ENCODE measurements at regions not wholly inside any gene's neighbourhood (a gene's known extent, or its start where the extent isn't known, plus 50 kb on each side); places are given as distances from the start of the nearest gene placed in this dataset.
"Not testable (repeated sequence)": the region's sequence is repeated elsewhere in the genome, so short reads cannot be mapped to it uniquely, and the experiment has no call there.

- DNase-seq (ENCODE audit: missing footprints): not testable (repeated sequence)
These were observed 142.1 kb upstream of the EEF2KMT start for GRCh38 chr16:5239472-5240277.

DNA sequence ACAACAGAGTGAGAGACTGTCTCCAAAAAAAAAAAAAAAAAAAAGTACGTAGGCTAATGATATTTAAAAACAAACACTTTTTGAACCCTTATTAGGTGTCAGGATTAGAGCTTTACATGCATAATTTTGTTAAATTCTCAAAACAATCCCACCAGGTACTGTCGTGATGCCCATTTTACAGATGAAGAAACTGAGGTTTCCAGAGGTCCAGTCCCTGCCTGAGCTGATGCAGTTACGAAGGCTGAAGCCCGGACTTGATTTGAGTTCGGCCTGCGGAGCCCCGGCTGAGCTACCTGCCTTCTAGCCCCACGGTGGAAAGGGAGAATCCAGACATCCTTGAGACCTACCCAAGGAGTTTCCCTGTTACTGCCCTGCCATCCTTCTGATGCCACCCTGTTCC, 137.5 kb upstream of the EEF2KMT start:
- ATAC-seq: no peak
- no peak for DNase-seq (ENCODE audit: missing footprints)
- intact Hi-C loops (cut with DNase I): loop anchor here (10.0 kb wide), 1 partner anchor 1410 kb away; no protein-coding TSS in a partner anchor

More at GRCh38 chr16:5239472-5240277, 142.1 kb upstream of the EEF2KMT start:
- intact Hi-C loops (cut with DNase I): loop anchor here (10.0 kb wide), 1 partner anchor 1405 kb away; no protein-coding TSS in a partner anchor
- not testable (repeated sequence) for ATAC-seq

- ATAC-seq (no peak), DNase-seq (ENCODE audit: missing footprints) (no peak)
- intact Hi-C loops (cut with DNase I): loop anchor here (10.0 kb wide), 1 partner anchor 1410 kb away; no protein-coding TSS in a partner anchor
These were observed 136.9 kb upstream of the EEF2KMT start for GRCh38 chr16:5234295-5235050.

- no peak for DNase-seq (ENCODE audit: missing footprints)
- intact Hi-C loops (cut with DNase I): loop anchor here (10.0 kb wide), 1 partner anchor 1413 kb away; no protein-coding TSS in a partner anchor
- ATAC-seq: no peak
These were observed 133.7 kb upstream of the EEF2KMT start for GRCh38 chr16:5231246-5231759.

DNA sequence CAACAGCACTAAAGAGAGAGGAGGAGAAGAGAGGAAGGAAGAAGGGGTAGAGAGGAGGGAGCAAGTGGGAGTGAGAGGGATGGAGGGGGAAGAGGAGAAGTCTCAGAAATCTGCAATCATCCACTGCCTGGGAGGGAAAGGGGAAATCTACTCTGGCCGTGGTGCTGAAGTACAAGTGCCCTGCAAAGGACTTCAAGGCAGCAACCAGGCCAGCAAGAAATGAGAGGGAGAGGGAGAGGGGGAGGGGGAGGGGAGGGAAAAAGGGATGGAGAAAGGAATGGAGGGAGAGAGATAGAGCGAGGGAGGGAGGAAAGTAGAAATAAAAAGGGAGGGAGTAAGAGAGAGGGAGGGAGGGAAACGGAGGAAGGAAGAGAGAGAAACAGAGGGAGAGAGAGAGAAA, 130.8 kb upstream of the EEF2KMT start:
- ATAC-seq: no peak
- DNase-seq (ENCODE audit: missing footprints): no peak
- intact Hi-C loops (cut with DNase I): no loop called here

DNA sequence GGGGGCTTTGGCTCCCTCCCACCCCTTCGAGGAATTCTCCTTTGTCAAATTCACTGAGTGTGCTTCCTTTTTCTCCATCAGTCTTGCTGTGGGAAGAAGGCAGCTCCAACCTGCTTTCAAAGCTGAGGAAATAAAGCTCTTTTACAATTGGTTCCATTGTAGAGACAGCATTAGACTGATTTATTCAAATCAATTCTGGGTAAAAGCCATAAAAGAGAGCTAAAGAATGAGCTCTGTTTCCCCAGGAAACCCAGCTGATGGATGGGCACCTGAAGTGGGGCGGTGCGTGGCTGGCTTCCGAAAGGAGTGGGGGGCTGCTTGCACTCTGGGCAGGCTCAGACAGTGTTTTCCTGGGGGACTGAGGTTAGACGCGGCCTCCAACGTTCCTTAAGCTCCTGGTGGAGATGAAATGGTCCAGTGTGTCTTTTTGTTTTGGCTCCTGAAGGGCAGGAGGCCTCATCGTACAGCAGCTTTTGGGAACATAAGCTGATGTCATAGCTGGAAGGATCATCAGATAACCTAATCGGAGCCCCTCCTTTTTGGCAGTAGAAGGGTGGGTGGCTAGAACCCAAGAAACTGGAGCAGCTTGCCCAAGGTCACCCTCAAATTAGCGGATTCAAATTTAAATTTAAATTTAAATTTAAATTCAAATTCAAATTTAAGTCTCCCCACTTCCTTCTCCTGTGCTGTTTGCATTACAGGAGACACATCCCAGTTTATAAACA, 128.5 kb upstream of the EEF2KMT start:
- ATAC-seq (no peak), DNase-seq (ENCODE audit: missing footprints) (no peak)
- intact Hi-C loops (cut with DNase I): no loop called here

DNA sequence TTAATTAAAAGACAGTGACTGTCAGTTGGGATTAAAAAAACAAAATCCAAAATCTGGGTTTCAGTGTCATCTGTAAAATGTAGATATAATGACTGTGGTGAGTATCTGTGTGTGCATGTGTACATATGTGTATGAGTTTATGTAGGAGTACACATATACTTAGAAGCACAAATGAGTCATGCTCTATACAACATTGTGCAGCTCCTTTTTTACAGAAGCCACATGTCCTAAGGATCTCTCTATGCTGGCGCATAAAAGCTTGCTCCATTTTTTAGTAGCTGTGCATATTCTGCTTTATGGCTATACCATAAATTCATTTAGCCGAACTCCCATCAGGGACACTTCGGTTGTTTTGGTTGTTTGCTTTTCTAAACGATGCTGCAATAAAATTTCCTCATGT, 125.2 kb upstream of the EEF2KMT start:
- intact Hi-C loops (cut with DNase I): no loop called here
- DNase-seq (ENCODE audit: missing footprints) (no peak), ATAC-seq (no peak)

GRCh38 chr16:5221831-5222230, 124.2 kb upstream of the EEF2KMT start:
- intact Hi-C loops (cut with DNase I); DNase-seq (ENCODE audit: missing footprints); ATAC-seq: not testable (repeated sequence)

DNA sequence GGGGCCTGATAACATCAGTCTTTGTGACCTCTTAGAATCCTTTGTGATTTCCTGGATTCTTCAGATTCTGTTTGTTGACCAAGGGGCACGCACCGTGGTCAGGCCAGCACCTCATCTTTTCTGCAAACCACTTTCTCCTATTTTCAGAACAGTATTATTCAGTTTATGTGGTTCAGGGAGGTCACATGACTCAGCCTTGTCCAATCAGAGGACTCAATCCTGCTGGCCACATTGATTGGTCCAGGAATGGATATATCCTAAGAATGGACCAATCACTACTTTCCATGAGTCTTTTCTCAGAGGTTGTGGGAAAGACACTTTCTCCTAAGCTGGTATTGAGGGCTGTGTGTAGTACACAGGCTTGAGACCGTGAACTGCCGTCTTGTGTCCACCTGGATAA, 123.1 kb upstream of the EEF2KMT start:
- ATAC-seq: no peak
- no peak for DNase-seq (ENCODE audit: missing footprints)
- intact Hi-C loops (cut with DNase I): no loop called here

DNA sequence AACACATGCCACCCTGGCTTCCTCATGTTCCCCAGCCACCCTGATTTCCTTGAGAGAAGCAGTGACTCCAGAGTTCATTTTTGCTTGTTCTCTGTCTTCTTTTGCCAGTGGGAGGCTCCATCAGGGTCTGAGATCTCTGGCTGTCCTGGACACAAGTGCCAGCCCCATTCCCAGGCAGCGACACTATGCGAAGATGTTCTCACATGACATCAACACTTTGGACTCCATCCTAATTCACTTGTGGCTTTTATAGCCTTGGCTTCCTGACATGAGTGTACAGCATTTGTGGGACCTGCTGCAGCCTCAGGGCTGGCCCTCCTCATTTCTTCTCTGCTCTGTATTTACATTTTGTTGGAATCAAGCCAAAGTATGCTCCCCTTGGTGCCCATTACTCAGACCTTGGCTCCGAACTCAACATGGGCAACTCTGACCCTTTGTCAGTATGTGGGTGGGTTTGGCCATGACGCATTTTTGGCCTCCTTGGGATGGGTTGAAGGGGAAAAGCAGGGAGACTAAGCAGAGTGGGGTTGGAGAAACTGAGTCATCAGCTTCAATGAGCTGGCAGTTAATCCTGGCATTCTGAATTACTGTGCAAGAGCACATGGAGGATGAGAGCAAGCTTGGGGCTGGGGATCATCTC, 119.0 kb upstream of the EEF2KMT start:
- DNase-seq (ENCODE audit: missing footprints): no peak
- ATAC-seq: no peak

GRCh38 chr16:5215901-5216300, 118.3 kb upstream of the EEF2KMT start:
- DNase-seq (ENCODE audit: missing footprints) (no peak), ATAC-seq (no peak)
- intact Hi-C loops (cut with DNase I): no loop called here

More for the DNA sequence above, 119.0 kb upstream of the EEF2KMT start:
- intact Hi-C loops (cut with DNase I): no loop called here

GRCh38 chr16:5214466-5214865, 116.9 kb upstream of the EEF2KMT start:
- intact Hi-C loops (cut with DNase I): no loop called here
- no peak for DNase-seq (ENCODE audit: missing footprints)
- ATAC-seq: no peak

DNA sequence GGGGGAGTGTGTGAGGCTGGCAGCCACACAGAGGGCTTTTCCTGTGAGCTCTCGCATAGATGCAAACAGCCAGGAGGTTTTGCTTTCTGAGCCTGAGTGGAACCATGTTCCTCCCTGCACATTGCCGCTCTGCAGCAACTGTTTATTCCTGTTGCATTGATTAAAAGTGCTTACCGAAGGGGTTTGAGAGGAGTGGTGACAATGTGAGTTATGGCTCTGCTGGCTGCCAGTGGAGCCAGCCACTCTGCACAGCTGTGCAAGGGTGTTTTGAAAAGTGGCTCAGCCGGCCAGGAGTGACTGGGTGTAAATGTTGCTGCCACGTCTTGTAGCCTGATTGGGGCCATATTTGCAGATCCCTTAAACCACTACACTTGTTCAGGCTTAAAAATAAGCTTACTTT, 114.9 kb upstream of the EEF2KMT start:
- DNase-seq (ENCODE audit: missing footprints); intact Hi-C loops (cut with DNase I); ATAC-seq: not testable (repeated sequence)

DNA sequence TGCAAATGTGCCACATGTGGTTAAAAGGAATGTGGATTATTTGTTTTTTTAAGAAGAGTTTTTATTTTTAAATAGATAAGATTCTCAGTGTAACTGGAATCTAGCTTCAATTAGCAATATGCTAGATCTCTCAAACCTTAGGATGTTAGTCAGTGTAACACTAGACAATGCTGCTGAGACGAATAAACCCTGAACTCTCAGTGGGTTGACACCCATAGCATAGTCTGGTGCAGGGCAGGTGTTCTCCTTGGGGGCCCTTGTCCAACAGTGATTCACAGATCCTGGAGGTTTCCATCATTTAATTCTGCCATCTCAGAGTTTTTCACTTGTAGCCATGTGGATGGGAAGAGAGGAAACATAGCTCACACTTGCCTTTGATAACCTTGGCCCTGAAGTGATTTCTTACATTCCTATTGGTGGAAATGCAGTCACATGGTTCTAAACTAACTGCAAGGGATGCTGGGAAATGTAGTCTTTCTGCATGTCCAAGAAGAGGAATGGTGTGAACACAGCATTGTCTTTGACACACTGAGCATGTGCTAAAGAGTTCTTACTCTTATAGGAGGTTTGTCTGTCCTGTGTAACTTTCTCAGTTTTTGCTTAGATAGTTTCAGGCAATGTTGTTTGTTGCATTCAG, 110.4 kb upstream of the EEF2KMT start:
- DNase-seq (ENCODE audit: missing footprints); ATAC-seq; intact Hi-C loops (cut with DNase I): not testable (repeated sequence)

GRCh38 chr16:5207001-5207523, 109.5 kb upstream of the EEF2KMT start:
- intact Hi-C loops (cut with DNase I): no loop called here
- DNase-seq (ENCODE audit: missing footprints): no peak
- no peak for ATAC-seq

DNA sequence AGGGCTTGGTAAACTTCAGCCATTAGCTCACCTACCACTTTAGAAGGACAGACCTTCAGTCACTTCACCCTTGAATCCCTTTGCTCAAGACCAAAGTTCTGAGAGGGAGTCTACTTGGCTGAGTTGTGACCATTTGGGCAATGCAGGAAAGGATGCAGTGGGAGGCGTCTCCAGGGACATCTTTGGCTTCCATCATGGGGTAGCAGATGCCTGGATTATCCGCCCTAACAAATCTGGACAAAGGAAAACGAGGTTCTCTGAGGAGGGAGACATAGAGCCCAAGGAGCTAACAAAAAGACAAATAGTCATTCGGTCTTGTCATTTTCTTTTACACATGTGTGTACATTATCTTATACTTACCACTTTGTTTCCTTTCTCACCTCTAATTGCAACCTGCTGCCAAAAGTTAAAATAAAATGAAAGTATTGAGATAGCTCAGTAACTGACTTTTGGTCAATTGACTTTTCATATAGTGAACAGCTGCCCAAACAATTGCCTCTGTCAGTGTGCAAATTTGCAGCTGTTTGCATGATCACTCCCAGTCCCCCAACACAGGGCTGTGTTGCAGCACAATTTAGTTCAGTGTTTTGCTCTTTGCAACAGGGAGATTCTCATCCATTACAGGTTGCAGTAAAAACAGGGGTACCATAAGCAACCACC, 108.9 kb upstream of the EEF2KMT start:
- DNase-seq (ENCODE audit: missing footprints): no peak
- ATAC-seq: no peak
- intact Hi-C loops (cut with DNase I): no loop called here

DNA sequence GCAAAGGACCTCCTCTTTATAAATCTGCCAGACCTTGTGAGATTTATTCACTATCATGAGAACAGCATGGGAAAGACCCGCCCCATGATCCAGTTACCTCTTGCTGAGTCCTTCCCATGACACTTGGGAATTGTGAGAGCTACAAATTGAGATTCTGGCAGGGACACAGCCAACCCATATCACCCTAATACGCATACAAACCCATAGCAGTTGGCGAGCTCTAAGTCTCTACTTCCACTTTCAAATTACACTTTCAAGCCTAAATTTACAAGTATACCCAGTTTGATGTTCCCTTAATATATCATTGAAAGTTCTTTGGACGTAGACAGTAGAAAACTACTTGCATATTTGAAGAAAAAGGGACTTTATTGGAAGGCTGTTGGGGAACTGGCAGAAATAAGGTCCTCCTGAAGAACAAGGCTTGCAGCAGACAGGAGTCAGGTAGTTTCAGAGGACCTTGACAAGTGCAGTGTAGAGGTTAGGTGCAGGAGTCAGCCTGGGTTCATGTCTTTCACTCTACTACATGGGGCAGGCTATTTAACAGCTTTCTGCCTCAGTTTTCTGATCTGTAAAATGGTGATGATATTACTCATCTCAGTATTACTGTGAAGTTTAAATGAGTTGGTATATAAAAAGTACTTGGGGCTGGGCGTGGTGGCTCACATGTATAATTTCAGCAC, 107.9 kb upstream of the EEF2KMT start:
- no peak for DNase-seq (ENCODE audit: missing footprints)
- intact Hi-C loops (cut with DNase I): no loop called here
- no peak for ATAC-seq
